ENCODE measurements at regions not wholly inside any gene's neighbourhood (a gene's known extent, or its start where the extent isn't known, plus 50 kb on each side); places are given as distances from the start of the nearest gene placed in this dataset.

DNA sequence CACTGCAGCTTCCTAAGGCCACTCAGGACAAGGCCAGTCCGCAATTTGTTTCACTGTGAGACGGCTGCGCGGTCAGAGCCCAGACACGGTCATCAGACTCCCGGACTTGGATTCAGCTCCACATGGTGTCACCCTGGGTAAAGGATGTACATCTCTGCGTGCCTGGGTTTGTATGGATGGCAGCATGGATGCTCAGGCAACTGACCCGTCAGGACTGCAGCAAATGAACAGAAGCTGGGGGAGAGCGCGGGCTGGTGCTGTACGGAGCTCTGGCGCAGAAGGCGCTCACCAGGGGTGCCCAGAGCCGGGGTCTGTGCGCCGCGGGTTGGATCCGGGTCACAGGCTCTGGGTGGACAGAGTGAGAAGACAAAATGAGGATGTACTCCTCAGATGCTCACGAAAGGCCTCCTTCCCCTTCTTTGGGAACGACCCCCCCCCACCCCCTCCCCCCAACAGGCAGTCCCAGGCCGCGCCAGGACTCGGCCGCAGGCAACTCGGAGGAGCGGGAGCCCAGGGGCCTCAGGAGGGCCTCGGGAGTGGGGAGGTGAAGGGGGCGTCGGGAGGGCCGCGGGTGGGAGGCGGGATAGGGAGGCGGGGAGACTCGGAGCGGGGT is 92.4 kb downstream of the CXCL12 start:
- no peak overlapping the region for H2AFZ ChIP-seq (ENCODE audit: low read depth, low read length)
- no peak for TF ChIP-seq EZH2phosphoT487 (IDR thresholded peaks at IDR 0.05; ENCODE audit: low read depth)
- TF ChIP-seq, protein P1, sequence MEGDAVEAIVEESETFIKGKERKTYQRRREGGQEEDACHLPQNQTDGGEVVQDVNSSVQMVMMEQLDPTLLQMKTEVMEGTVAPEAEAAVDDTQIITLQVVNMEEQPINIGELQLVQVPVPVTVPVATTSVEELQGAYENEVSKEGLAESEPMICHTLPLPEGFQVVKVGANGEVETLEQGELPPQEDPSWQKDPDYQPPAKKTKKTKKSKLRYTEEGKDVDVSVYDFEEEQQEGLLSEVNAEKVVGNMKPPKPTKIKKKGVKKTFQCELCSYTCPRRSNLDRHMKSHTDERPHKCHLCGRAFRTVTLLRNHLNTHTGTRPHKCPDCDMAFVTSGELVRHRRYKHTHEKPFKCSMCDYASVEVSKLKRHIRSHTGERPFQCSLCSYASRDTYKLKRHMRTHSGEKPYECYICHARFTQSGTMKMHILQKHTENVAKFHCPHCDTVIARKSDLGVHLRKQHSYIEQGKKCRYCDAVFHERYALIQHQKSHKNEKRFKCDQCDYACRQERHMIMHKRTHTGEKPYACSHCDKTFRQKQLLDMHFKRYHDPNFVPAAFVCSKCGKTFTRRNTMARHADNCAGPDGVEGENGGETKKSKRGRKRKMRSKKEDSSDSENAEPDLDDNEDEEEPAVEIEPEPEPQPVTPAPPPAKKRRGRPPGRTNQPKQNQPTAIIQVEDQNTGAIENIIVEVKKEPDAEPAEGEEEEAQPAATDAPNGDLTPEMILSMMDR (IDR thresholded peaks at IDR 0.05; ENCODE audit: low read depth, low read length): no peak
- no peaks in the 10 kb centered on the region for H3K9me3 ChIP-seq (ENCODE audit: insufficient read depth, low read length)
- no peak overlapping the region for H3K9ac ChIP-seq (ENCODE audit: low read length)
- no peaks in the 10 kb centered on the region for H4K20me1 ChIP-seq (ENCODE audit: insufficient read depth, low read length)
- no peaks in the 10 kb centered on the region for H3K27me3 ChIP-seq (ENCODE audit: low read depth, low read length)
- H3K4me1 ChIP-seq (ENCODE audit: low read length): no peaks in the 10 kb centered on the region
- H3K4me2 ChIP-seq (ENCODE audit: low read length): no peak overlapping the region
- H3K36me3 ChIP-seq (replicated peaks; ENCODE audit: low read depth, low read length): no peaks in the 10 kb centered on the region
- no peak overlapping the region for H3K4me3 ChIP-seq (ENCODE audit: low read length)
- H3K79me2 ChIP-seq (ENCODE audit: low read length): no peaks in the 10 kb centered on the region
- no peak overlapping the region for H3K27ac ChIP-seq (ENCODE audit: low read length)

- no peaks in the 10 kb centered on the region for H3K79me2 ChIP-seq (ENCODE audit: low read length)
- H3K4me2 ChIP-seq (ENCODE audit: low read length): no peak overlapping the region
- no peaks in the 10 kb centered on the region for H3K36me3 ChIP-seq (replicated peaks; ENCODE audit: low read depth, low read length)
- no peak overlapping the region for H3K4me3 ChIP-seq (ENCODE audit: low read length)
- no peaks in the 10 kb centered on the region for H3K9me3 ChIP-seq (ENCODE audit: insufficient read depth, low read length)
- no peaks in the 10 kb centered on the region for H3K4me1 ChIP-seq (ENCODE audit: low read length)
- no peaks in the 10 kb centered on the region for H4K20me1 ChIP-seq (ENCODE audit: insufficient read depth, low read length)
- TF ChIP-seq, protein P1 (IDR thresholded peaks at IDR 0.05; ENCODE audit: low read depth, low read length): no peak
- no peak for TF ChIP-seq EZH2phosphoT487 (IDR thresholded peaks at IDR 0.05; ENCODE audit: low read depth)
- H3K27me3 ChIP-seq (ENCODE audit: low read depth, low read length): no peaks in the 10 kb centered on the region
- no peak overlapping the region for H3K9ac ChIP-seq (ENCODE audit: low read length)
- H2AFZ ChIP-seq (ENCODE audit: low read depth, low read length): no peak overlapping the region
- H3K27ac ChIP-seq (ENCODE audit: low read length): no peak overlapping the region
Measured at GRCh38 chr10:44291091-44291490, 93.8 kb downstream of the CXCL12 start.

DNA sequence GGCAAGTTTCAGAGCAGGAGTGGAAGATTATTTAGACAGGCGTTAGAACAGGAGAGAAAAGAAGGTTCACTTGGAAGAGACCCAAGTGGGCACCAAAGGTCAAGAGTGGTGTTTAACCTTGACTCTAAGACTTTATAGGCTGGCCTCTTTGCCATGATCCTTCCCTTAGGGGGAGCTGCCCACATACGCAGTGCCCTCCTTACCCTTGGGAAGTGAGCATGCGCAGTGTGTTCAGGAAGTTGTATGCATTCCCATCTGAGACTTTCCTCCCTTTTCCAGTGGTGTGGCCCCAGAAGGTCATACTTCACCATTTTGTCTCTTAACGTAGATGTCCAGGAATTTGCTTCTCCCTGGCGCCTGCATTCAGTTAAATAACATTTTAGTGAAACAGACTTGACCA is 95.8 kb downstream of the CXCL12 start:
- H3K27ac ChIP-seq (ENCODE audit: low read length): no peak overlapping the region
- no peak overlapping the region for H3K9ac ChIP-seq (ENCODE audit: low read length)
- H3K36me3 ChIP-seq (replicated peaks; ENCODE audit: low read depth, low read length): no peaks in the 10 kb centered on the region
- no peaks in the 10 kb centered on the region for H4K20me1 ChIP-seq (ENCODE audit: insufficient read depth, low read length)
- no peaks in the 10 kb centered on the region for H3K79me2 ChIP-seq (ENCODE audit: low read length)
- H3K9me3 ChIP-seq (ENCODE audit: insufficient read depth, low read length): no peaks in the 10 kb centered on the region
- no peaks in the 10 kb centered on the region for H3K4me1 ChIP-seq (ENCODE audit: low read length)
- H3K4me3 ChIP-seq (ENCODE audit: low read length): no peak overlapping the region
- H3K4me2 ChIP-seq (ENCODE audit: low read length): no peak overlapping the region
- H3K27me3 ChIP-seq (ENCODE audit: low read depth, low read length): no peaks in the 10 kb centered on the region
- TF ChIP-seq, protein P1 (IDR thresholded peaks at IDR 0.05; ENCODE audit: low read depth, low read length): no peak
- TF ChIP-seq EZH2phosphoT487 (IDR thresholded peaks at IDR 0.05; ENCODE audit: low read depth): no peak
- H2AFZ ChIP-seq (ENCODE audit: low read depth, low read length): no peak overlapping the region

GRCh38 chr10:44287408-44287807 is 97.5 kb downstream of the CXCL12 start:
- no peaks in the 10 kb centered on the region for H3K36me3 ChIP-seq (replicated peaks; ENCODE audit: low read depth, low read length)
- no peak overlapping the region for H3K27ac ChIP-seq (ENCODE audit: low read length)
- no peaks in the 10 kb centered on the region for H3K27me3 ChIP-seq (ENCODE audit: low read depth, low read length)
- no peak overlapping the region for H3K4me3 ChIP-seq (ENCODE audit: low read length)
- H3K79me2 ChIP-seq (ENCODE audit: low read length): no peaks in the 10 kb centered on the region
- H2AFZ ChIP-seq (ENCODE audit: low read depth, low read length): no peak overlapping the region
- TF ChIP-seq, protein P1 (IDR thresholded peaks at IDR 0.05; ENCODE audit: low read depth, low read length): no peak
- no peaks in the 10 kb centered on the region for H4K20me1 ChIP-seq (ENCODE audit: insufficient read depth, low read length)
- no peaks in the 10 kb centered on the region for H3K4me1 ChIP-seq (ENCODE audit: low read length)
- H3K4me2 ChIP-seq (ENCODE audit: low read length): no peak overlapping the region
- no peak overlapping the region for H3K9ac ChIP-seq (ENCODE audit: low read length)
- H3K9me3 ChIP-seq (ENCODE audit: insufficient read depth, low read length): no peaks in the 10 kb centered on the region
